KMS-11 (cell line): ENCODE measurements at regions not wholly inside any gene's neighbourhood (a gene's known extent, or its start where the extent isn't known, plus 50 kb on each side); places are given as distances from the start of the nearest gene placed in this dataset.

ENCODE experiments used
- H2AFZ ChIP-seq: fragments of 200-600 bp; sonication (generic); 2 replicates; pipeline ENCODE4 v1.6.1; 2016; ENCODE audit warnings: antibody characterized with exemption, mixed run types, low read depth
- H3K27ac ChIP-seq: fragments of 200-600 bp; sonication (generic); 2 replicates; pipeline ENCODE4 v1.6.1; 2016; ENCODE audit warnings: mild to moderate bottlenecking, mixed run types
- H3K27me3 ChIP-seq: fragments of 200-600 bp; sonication (generic); 2 replicates; pipeline ENCODE4 v1.6.1; 2017; ENCODE audit warnings: mild to moderate bottlenecking, low read depth, mixed run types, moderate library complexity; ENCODE audit not compliant: insufficient read depth
- H3K36me3 ChIP-seq: fragments of 200-600 bp; sonication (generic); 2 replicates; pipeline ENCODE4 v1.6.1; 2017; ENCODE audit warnings: mild to moderate bottlenecking, mixed run types; ENCODE audit not compliant: insufficient read depth
- H3K4me1 ChIP-seq: fragments of 200-600 bp; sonication (generic); 2 replicates; pipeline ENCODE4 v1.6.1; 2016; ENCODE audit warnings: mild to moderate bottlenecking, low read depth, mixed run types; ENCODE audit not compliant: poor library complexity, severe bottlenecking
- H3K4me2 ChIP-seq: fragments of 200-600 bp; sonication (generic); 2 replicates; pipeline ENCODE4 v1.7.0; 2016; ENCODE audit warnings: mild to moderate bottlenecking, mixed run types
- H3K4me3 ChIP-seq: fragments of 200-600 bp; sonication (generic); IDR thresholded peaks from 2 replicates; pipeline ENCODE4 v1.6.1; 2017; ENCODE audit warnings: low read depth, low read length, mixed read lengths; ENCODE audit not compliant: insufficient read depth
- H3K79me2 ChIP-seq: fragments of 200-600 bp; sonication (generic); 2 replicates; pipeline ENCODE4 v1.6.1; 2016; ENCODE audit warnings: low read depth, mixed run types; ENCODE audit not compliant: insufficient read depth
- H3K9ac ChIP-seq: fragments of 200-600 bp; sonication (generic); 2 replicates; pipeline ENCODE4 v1.6.1; 2016; ENCODE audit warnings: mild to moderate bottlenecking, mixed run types
- H4K20me1 ChIP-seq: fragments of 200-600 bp; sonication (generic); 2 replicates; pipeline ENCODE4 v1.6.1; 2016; ENCODE audit warnings: mild to moderate bottlenecking, mixed run types; ENCODE audit not compliant: insufficient read depth
- CTCF ChIP-seq: fragments of 200-600 bp; sonication (generic); conservative IDR thresholded peaks from 2 replicates; pipeline ENCODE4 v1.6.1; 2017; ENCODE audit warnings: low read depth, mild to moderate bottlenecking, antibody characterized with exemption, low read length, moderate library complexity, mixed read lengths

- no peak overlapping the region for H3K4me2 ChIP-seq
- no peaks in the 10 kb centered on the region for H3K36me3 ChIP-seq
- H3K27ac ChIP-seq, result no peak overlapping the region
- H4K20me1 ChIP-seq, result no peaks in the 10 kb centered on the region
- H3K4me1 ChIP-seq, result no peaks in the 10 kb centered on the region
- no peak overlapping the region for H2AFZ ChIP-seq
- H3K79me2 ChIP-seq, result no peaks in the 10 kb centered on the region
- TF ChIP-seq CTCF, result no peak
- H3K9ac ChIP-seq, result no peak overlapping the region
- H3K4me3 ChIP-seq, result no peak overlapping the region
- no peaks in the 10 kb centered on the region for H3K27me3 ChIP-seq
Observed at GRCh38 chr1:96544051-96544830, 177.3 kb upstream of the PTBP2 start.

GRCh38 chr1:96544831-96545221, 176.8 kb upstream of the PTBP2 start:
- Histone ChIP-seq H2AFZ (no peak overlapping the region), H3K27ac (no peak overlapping the region), H4K20me1 (no peaks in the 10 kb centered on the region), H3K4me3 (no peak overlapping the region), H3K27me3 (no peaks in the 10 kb centered on the region), H3K4me2 (no peak overlapping the region), H3K36me3 (no peaks in the 10 kb centered on the region), H3K79me2 (no peaks in the 10 kb centered on the region), H3K4me1 (no peaks in the 10 kb centered on the region), H3K9ac (no peak overlapping the region)
- TF ChIP-seq CTCF, result no peak

GRCh38 chr1:96545935-96546656, 175.5 kb upstream of the PTBP2 start:
- Histone ChIP-seq H3K9ac (no peak overlapping the region), H3K27ac (no peak overlapping the region), H3K4me2 (no peak overlapping the region), H3K4me1 (no peaks in the 10 kb centered on the region), H3K36me3 (no peaks in the 10 kb centered on the region), H3K79me2 (no peaks in the 10 kb centered on the region), H4K20me1 (no peaks in the 10 kb centered on the region), H3K4me3 (no peak overlapping the region), H2AFZ (no peak overlapping the region), H3K27me3 (no peaks in the 10 kb centered on the region)
- TF ChIP-seq CTCF, result no peak

DNA sequence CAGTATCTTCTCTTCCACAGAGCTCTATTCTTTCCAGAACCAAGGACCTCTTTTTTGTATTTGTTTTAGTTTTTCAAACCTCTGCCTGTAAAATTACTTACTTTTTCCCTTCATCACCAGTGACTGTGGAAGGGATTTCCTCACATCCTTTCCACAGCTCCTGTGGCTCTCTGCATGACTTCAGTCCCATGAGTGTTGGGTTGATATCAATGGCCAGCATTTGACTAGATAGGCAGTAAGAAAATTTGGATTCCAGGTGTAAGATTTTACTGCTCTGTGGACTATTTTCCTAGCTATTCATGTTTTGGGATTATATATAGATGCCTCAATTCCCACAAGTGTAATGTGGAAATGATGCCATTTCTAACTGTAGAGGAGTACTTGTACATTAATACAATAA, 171.5 kb upstream of the PTBP2 start:
- Histone ChIP-seq H3K27me3 (no peaks in the 10 kb centered on the region), H3K4me1 (no peaks in the 10 kb centered on the region), H3K36me3 (no peaks in the 10 kb centered on the region), H3K27ac (no peak overlapping the region), H4K20me1 (no peaks in the 10 kb centered on the region), H3K79me2 (no peaks in the 10 kb centered on the region), H3K4me3 (no peak overlapping the region), H2AFZ (no peak overlapping the region), H3K4me2 (no peak overlapping the region), H3K9ac (no peak overlapping the region)
- no peak for TF ChIP-seq CTCF
